A549 (cell line): ENCODE measurements at regions not wholly inside any gene's neighbourhood (a gene's known extent, or its start where the extent isn't known, plus 50 kb on each side); places are given as distances from the start of the nearest gene placed in this dataset.

ENCODE experiments used
- ATAC-seq, 2 experiments: fragments of 200-7000 bp in 1 of 2; fragments of >200 bp in 1 of 2; cut with Nextera tagmentation in 1 of 2; cut with Tn5 transposase in 1 of 2; 3 replicates each; pipeline versions ENCODE4 v1.8.0 to v1.9.1; 2018 to 2020; ENCODE audit warnings: mild to moderate bottlenecking in 1 of 2, moderate library complexity in 1 of 2
- CTCF ChIA-PET: fragments of 300-600 bp; sonication (Branson Sonifier 250); formaldehyde crosslinking; extraction: SDS; loops from one replicate; lab custom pipeline; 2021; ENCODE audit warnings: antibody characterized with exemption, inconsistent platforms; lab: Yijun Ruan, JAX
- POLR2A ChIA-PET: fragments of 350-600 bp; formaldehyde crosslinking; extraction: SDS; loops from one replicate; lab custom pipeline; 2021; ENCODE audit warnings: antibody characterized with exemption, inconsistent platforms; lab: Yijun Ruan, JAX
- DNase-seq, 2 experiments: peaks; one replicate each; pipeline versions ENCODE4 v3.0.0 to v3.0.0-alpha.2; 2011 to 2016; ENCODE audit warnings: low read depth in 1 of 2, low spot score in 1 of 2
- FAIRE-seq: peaks from 2 replicates; lab custom pipeline; 2011; peaks lifted over from hg19 to GRCh38; lab: Jason Lieb, UNC
- H3K27ac ChIP-seq, 2 experiments: fragments of >200 bp; sonication (Bioruptor Twin); formaldehyde crosslinking; 3 replicates each; pipeline ENCODE4 v1.5.1; 2016 to 2017
- H3K4me1 ChIP-seq: fragments of >200 bp; sonication (Bioruptor Twin); formaldehyde crosslinking; 3 replicates; pipeline ENCODE4 v1.6.1; 2016
- H3K4me2 ChIP-seq: fragments of >200 bp; sonication (Bioruptor Twin); formaldehyde crosslinking; 3 replicates; pipeline ENCODE4 v1.6.1; 2016
- H3K4me3 ChIP-seq: fragments of >200 bp; sonication (Bioruptor Twin); formaldehyde crosslinking; 3 replicates; pipeline ENCODE4 v1.5.1; 2016
- H3K9me3 ChIP-seq: fragments of >200 bp; sonication (Bioruptor Twin); formaldehyde crosslinking; 3 replicates; pipeline ENCODE4 v1.6.1; 2016
- BCL3 ChIP-seq: fragments of >200 bp; sonication (Bioruptor Twin); formaldehyde crosslinking; IDR thresholded peaks from 3 replicates; pipeline ENCODE4 v1.6.1; 2016
- BHLHE40 ChIP-seq: IDR thresholded peaks from 2 replicates; pipeline ENCODE4 v1.6.1; 2012; ENCODE audit warnings: low read depth, low read length, inconsistent platforms
- ESRRA ChIP-seq: fragments of 150-350 bp; IDR thresholded peaks from 2 replicates; pipeline ENCODE4 v1.6.1; 2014; ENCODE audit warnings: mild to moderate bottlenecking, low read length, borderline replicate concordance
- GATA3 ChIP-seq: IDR thresholded peaks from 2 replicates; pipeline ENCODE4 v1.6.1; 2012; ENCODE audit warnings: borderline replicate concordance
- HES2 ChIP-seq: fragments of >200 bp; sonication (Bioruptor Twin); formaldehyde crosslinking; IDR thresholded peaks from 2 replicates; pipeline ENCODE4 v1.6.1; 2016
- HEYL ChIP-seq: fragments of 250-450 bp; sonication (Bioruptor Pico); IDR thresholded peaks from 2 replicates; pipeline ENCODE4 v1.8.0; 2021; ENCODE audit warnings: mild to moderate bottlenecking, moderate library complexity
- HMGXB4 ChIP-seq: fragments of 250-450 bp; sonication (Bioruptor Pico); IDR thresholded peaks from 2 replicates; pipeline ENCODE4 v1.5.0; 2021; ENCODE audit warnings: mild to moderate bottlenecking, moderate library complexity, borderline replicate concordance
- HOXB5 ChIP-seq: fragments of 250-450 bp; sonication (Bioruptor Pico); IDR thresholded peaks from 2 replicates; pipeline ENCODE4 v1.5.0; 2020; ENCODE audit warnings: mild to moderate bottlenecking, moderate library complexity
- JUNB ChIP-seq: fragments of >200 bp; sonication (Bioruptor Twin); formaldehyde crosslinking; IDR thresholded peaks from 2 replicates; pipeline ENCODE4 v1.6.1; 2016
- KDM1A ChIP-seq: fragments of 200-600 bp; sonication (generic); IDR thresholded peaks from 2 replicates; pipeline ENCODE4 v1.6.1; 2016; ENCODE audit warnings: low read depth, mild to moderate bottlenecking
- MAFK ChIP-seq: fragments of 450-650 bp; IDR thresholded peaks from 2 replicates; pipeline ENCODE4 v1.6.1; 2014; ENCODE audit not compliant: partially characterized antibody
- MAX ChIP-seq: IDR thresholded peaks from 2 replicates; pipeline ENCODE4 v1.6.1; 2012
- MYC ChIP-seq: IDR thresholded peaks from 2 replicates; pipeline ENCODE4 v1.6.1; 2012; ENCODE audit warnings: mild to moderate bottlenecking, inconsistent platforms, low read length, improper control_type of control experiment, borderline replicate concordance
- NFE2L2 ChIP-seq: fragments of 150-350 bp; conservative IDR thresholded peaks from 2 replicates; pipeline ENCODE4 v1.6.1; 2014; ENCODE audit warnings: low read length
- NPAS2 ChIP-seq: fragments of 250-450 bp; sonication (Bioruptor Pico); IDR thresholded peaks from 2 replicates; pipeline ENCODE4 v1.8.0; 2022; ENCODE audit warnings: mild to moderate bottlenecking, moderate library complexity, borderline replicate concordance
- NR3C1 ChIP-seq: fragments of >200 bp; sonication (Bioruptor Twin); formaldehyde crosslinking; IDR thresholded peaks from 3 replicates; pipeline ENCODE4 v1.6.1; 2017
- POLR2A ChIP-seq: IDR thresholded peaks from 2 replicates; pipeline ENCODE4 v1.6.1; 2012; ENCODE audit warnings: mild to moderate bottlenecking, low read length
- POLR2AphosphoS2 ChIP-seq: conservative IDR thresholded peaks from 2 replicates; pipeline ENCODE4 v1.6.1; 2012; ENCODE audit warnings: low read length, improper control_type of control experiment, inconsistent platforms
- RARB ChIP-seq: fragments of 250-450 bp; sonication (Bioruptor Pico); IDR thresholded peaks from 2 replicates; pipeline ENCODE4 v1.8.0; 2021; ENCODE audit warnings: mild to moderate bottlenecking, moderate library complexity
- RFX5 ChIP-seq: fragments of 450-650 bp; IDR thresholded peaks from 2 replicates; pipeline ENCODE4 v1.7.1; 2014; ENCODE audit warnings: antibody characterized with exemption, mild to moderate bottlenecking, moderate library complexity
- RNF2 ChIP-seq: fragments of 200-600 bp; sonication (generic); IDR thresholded peaks from 2 replicates; pipeline ENCODE4 v1.6.1; 2016; ENCODE audit warnings: low read depth, mild to moderate bottlenecking, antibody characterized with exemption, moderate library complexity, borderline replicate concordance
- SREBF2 ChIP-seq: fragments of 450-650 bp; IDR thresholded peaks from 2 replicates; pipeline ENCODE4 v1.6.1; 2014; ENCODE audit warnings: mild to moderate bottlenecking, moderate library complexity
- TFCP2L1 ChIP-seq: fragments of 250-450 bp; sonication (Bioruptor Pico); IDR thresholded peaks from 2 replicates; pipeline ENCODE4 v1.5.0; 2021; ENCODE audit warnings: mild to moderate bottlenecking
- USF2 ChIP-seq: fragments of 450-650 bp; IDR thresholded peaks from 2 replicates; pipeline ENCODE4 v1.6.1; 2014; ENCODE audit warnings: antibody characterized with exemption
- ZNF302 ChIP-seq: fragments of 250-450 bp; sonication (Bioruptor Pico); IDR thresholded peaks from 2 replicates; pipeline ENCODE4 v1.9.0; 2021; ENCODE audit warnings: inconsistent platforms, mild to moderate bottlenecking, moderate library complexity
- WGBS: methylation state at CpG from one replicate; pipeline ENCODE4 v1.1.6; 2017; ENCODE audit errors: missing lambda C conversion rate; 5-methylcytosine and 5-hydroxymethylcytosine counted together

GRCh38 chr5:12974856-12975255, 969.6 kb downstream of the DNAH5 start:
- ATAC-seq, result no peak
- H3K4me3 ChIP-seq, result no peak overlapping the region
- H3K27ac ChIP-seq, result no peak overlapping the region
- no peak for DNase-seq
- POLR2A ChIA-PET, result no interaction called here
- H3K4me2 ChIP-seq, result no peak overlapping the region
- H3K9me3 ChIP-seq, result no peaks in the 10 kb centered on the region
- no peak for FAIRE-seq
- TF ChIP-seq NFE2L2 (no peak), NR3C1 (no peak), RARB (CRISPR knock-in tag) (no peak), JUNB (no peak), TFCP2L1 (CRISPR knock-in tag) (no peak), RNF2 (no peak), ZNF302 (CRISPR knock-in tag) (no peak)
- 51% methylated on average over 3 of the region's 3 CpGs for WGBS
- no peaks in the 10 kb centered on the region for H3K4me1 ChIP-seq
- CTCF ChIA-PET, result interaction anchor here (0.7 kb wide), 1 partner anchor 223 kb away, joined by 3 read pairs; no protein-coding TSS in a partner anchor

GRCh38 chr5:12965804-12966203, 978.7 kb downstream of the DNAH5 start:
- CTCF ChIA-PET, result no interaction called here
- Histone ChIP-seq H3K4me1 (no peaks in the 10 kb centered on the region), H3K27ac (no peak overlapping the region), H3K4me2 (no peak overlapping the region), H3K9me3 (no peaks in the 10 kb centered on the region; the same call in 1 of the 3 replicates), H3K4me3 (no peak overlapping the region)
- TF ChIP-seq SREBF2, result no peak
- 0 out of 2 replicates have a peak, but pooled peaks have one; percentile 6 for TF ChIP-seq USF2
- FAIRE-seq (no peak), ATAC-seq (no peak), DNase-seq (no peak)
- POLR2A ChIA-PET, result no interaction called here
- WGBS, result 48% methylated on average over 4 of the region's 4 CpGs

- Histone ChIP-seq H3K27ac (no peak overlapping the region), H3K4me2 (no peak overlapping the region), H3K9me3 (no peaks in the 10 kb centered on the region; the same call in 2 of the 3 replicates), H3K4me3 (no peak overlapping the region), H3K4me1 (no peaks in the 10 kb centered on the region)
- TF ChIP-seq ESRRA (no peak), MAFK (peak; percentile 73)
- WGBS, result 10% methylated on average over 1 of the region's 1 CpG
- ChIA-PET CTCF (no interaction called here), POLR2A (no interaction called here)
- no peak for FAIRE-seq
- no peak for DNase-seq
- ATAC-seq, result no peak
Observed at GRCh38 chr5:12959713-12960112, 984.8 kb downstream of the DNAH5 start.

GRCh38 chr5:12952409-12952808, 992.1 kb downstream of the DNAH5 start:
- no peak for DNase-seq
- H3K4me3 ChIP-seq, result no peak overlapping the region

GRCh38 chr5:12951846-12952245, 992.6 kb downstream of the DNAH5 start:
- H3K4me2 ChIP-seq, result no peak overlapping the region
- FAIRE-seq, result no peak

More at GRCh38 chr5:12952409-12952808, 992.1 kb downstream of the DNAH5 start:
- H3K4me1 ChIP-seq, result no peaks in the 10 kb centered on the region
- TF ChIP-seq KDM1A, result no peak
- TF ChIP-seq RFX5, result no peak
- no peak for TF ChIP-seq HES2
- no peak for TF ChIP-seq POLR2AphosphoS2
- TF ChIP-seq ESRRA, result no peak
- CTCF ChIA-PET, result no interaction called here
- no peak for ATAC-seq
- no peaks in the 10 kb centered on the region for H3K9me3 ChIP-seq
- H3K4me2 ChIP-seq, result no peak overlapping the region
- POLR2A ChIA-PET, result no interaction called here
- H3K27ac ChIP-seq, result no peak overlapping the region
- FAIRE-seq, result no peak
- WGBS, result under 1% methylated on average over 2 of the region's 2 CpGs

More at GRCh38 chr5:12951846-12952245, 992.6 kb downstream of the DNAH5 start:
- H3K9me3 ChIP-seq, result no peaks in the 10 kb centered on the region
- no peaks in the 10 kb centered on the region for H3K4me1 ChIP-seq
- DNase-seq, result no peak
- no peak overlapping the region for H3K27ac ChIP-seq
- 41% methylated on average over 3 of the region's 3 CpGs for WGBS
- ATAC-seq, result no peak
- no peak overlapping the region for H3K4me3 ChIP-seq
- ChIA-PET CTCF (no interaction called here), POLR2A (no interaction called here)
- TF ChIP-seq MAX (no peak), MAFK (no peak), HMGXB4 (CRISPR knock-in tag) (no peak), NFE2L2 (no peak), SREBF2 (no peak), BCL3 (no peak), GATA3 (no peak), POLR2A (no peak), NPAS2 (CRISPR knock-in tag) (no peak), MYC (no peak), HOXB5 (CRISPR knock-in tag) (no peak), BHLHE40 (no peak), HEYL (CRISPR knock-in tag) (no peak), NR3C1 (no peak)
- TF ChIP-seq, all 56 proteins: peak for 0
